ENCODE measurements at regions not wholly inside any gene's neighbourhood (a gene's known extent, or its start where the extent isn't known, plus 50 kb on each side); places are given as distances from the start of the nearest gene placed in this dataset.

DNA sequence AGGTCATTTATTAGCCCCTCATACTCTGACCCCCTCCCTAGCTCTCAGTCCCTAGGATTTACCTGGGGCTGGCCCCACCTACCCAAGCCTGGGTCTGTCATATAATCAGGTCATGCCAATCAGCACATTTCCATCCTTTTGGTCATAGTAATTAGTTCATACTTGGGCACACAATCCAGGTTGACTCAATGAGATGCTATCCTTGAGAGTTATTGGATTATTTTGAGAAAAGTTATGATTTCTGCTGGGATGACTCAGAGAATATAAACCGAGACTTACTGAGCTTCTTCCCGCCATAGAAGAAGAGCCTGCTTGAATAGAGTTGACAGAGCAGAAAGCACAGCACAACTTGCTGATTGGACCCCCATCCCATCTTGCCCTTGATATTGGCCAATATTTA lies 331.5 kb downstream of the CBLN1 start:
- H3K27ac ChIP-seq: peak overlapping the region; percentile 7 to 20
- no peak overlapping the region for H3K4me3 ChIP-seq
- H3K27me3 ChIP-seq: no peaks in the 10 kb centered on the region
- DNase-seq: no peak
- H3K4me1 ChIP-seq: no peaks in the 10 kb centered on the region
- no peaks in the 10 kb centered on the region for H3K36me3 ChIP-seq
- intact Hi-C loops (cut with DNase I; ENCODE audit: low total_unique reads): no loop called here
- TF ChIP-seq POLR2A (IDR thresholded peaks at IDR 0.05): no peak
- TF ChIP-seq, protein P1, sequence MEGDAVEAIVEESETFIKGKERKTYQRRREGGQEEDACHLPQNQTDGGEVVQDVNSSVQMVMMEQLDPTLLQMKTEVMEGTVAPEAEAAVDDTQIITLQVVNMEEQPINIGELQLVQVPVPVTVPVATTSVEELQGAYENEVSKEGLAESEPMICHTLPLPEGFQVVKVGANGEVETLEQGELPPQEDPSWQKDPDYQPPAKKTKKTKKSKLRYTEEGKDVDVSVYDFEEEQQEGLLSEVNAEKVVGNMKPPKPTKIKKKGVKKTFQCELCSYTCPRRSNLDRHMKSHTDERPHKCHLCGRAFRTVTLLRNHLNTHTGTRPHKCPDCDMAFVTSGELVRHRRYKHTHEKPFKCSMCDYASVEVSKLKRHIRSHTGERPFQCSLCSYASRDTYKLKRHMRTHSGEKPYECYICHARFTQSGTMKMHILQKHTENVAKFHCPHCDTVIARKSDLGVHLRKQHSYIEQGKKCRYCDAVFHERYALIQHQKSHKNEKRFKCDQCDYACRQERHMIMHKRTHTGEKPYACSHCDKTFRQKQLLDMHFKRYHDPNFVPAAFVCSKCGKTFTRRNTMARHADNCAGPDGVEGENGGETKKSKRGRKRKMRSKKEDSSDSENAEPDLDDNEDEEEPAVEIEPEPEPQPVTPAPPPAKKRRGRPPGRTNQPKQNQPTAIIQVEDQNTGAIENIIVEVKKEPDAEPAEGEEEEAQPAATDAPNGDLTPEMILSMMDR (IDR thresholded peaks at IDR 0.05): no peak
- no peaks in the 10 kb centered on the region for H3K9me3 ChIP-seq

DNA sequence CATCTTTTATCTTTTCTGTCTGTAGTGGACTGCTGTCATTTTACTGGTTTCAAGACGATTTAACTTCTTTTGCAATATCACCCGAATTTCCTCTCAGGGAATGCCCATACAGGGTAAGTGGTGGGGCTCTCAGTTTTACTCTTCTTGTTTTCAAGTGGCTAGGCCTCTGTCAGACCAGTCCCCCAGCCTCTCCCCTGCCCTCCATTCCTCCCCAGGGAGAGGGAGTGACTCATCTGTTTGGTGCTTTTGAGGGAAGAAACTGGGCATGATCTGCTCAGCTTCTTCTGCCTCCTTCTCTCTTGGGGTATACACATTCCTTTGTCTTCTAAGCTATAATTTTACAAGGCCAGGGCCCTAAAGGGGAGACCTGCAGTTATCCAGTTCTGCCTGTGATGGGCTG lies 332.0 kb downstream of the CBLN1 start:
- no peak for TF ChIP-seq POLR2A (IDR thresholded peaks at IDR 0.05)
- TF ChIP-seq, protein P1 (IDR thresholded peaks at IDR 0.05): no peak
- Histone ChIP-seq H3K4me1 (no peaks in the 10 kb centered on the region), H3K4me3 (no peak overlapping the region), H3K36me3 (no peaks in the 10 kb centered on the region), H3K27ac (peak overlapping the region; percentile 7 to 20), H3K27me3 (no peaks in the 10 kb centered on the region), H3K9me3 (no peaks in the 10 kb centered on the region)
- intact Hi-C loops (cut with DNase I; ENCODE audit: low total_unique reads): no loop called here
- DNase-seq: peak in 1 of 2 donors; percentile 26

DNA sequence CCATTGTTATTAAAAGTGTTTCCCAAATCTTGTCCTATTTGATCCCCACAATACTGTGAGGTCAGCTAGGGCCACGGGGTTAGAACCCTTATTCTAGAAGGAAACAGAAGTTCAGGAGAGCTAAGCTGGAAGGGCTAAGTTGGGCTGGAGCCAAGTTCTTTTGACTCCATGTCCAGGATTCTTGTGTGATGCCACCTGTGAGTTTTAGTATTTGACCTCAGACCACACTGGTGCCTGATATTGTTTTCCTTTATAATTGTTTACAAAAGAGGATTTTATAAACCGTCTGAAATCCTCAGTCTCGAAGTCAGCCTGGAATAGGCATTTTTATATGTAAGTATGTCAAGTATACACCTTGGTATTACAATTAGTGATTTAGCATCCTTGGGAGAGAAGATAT lies 332.7 kb downstream of the CBLN1 start:
- intact Hi-C loops (cut with DNase I; ENCODE audit: low total_unique reads): no loop called here
- Histone ChIP-seq H3K27me3 (no peaks in the 10 kb centered on the region), H3K36me3 (no peaks in the 10 kb centered on the region), H3K9me3 (no peaks in the 10 kb centered on the region), H3K4me1 (no peaks in the 10 kb centered on the region), H3K4me3 (no peak overlapping the region), H3K27ac (peak overlapping the region in 1 of 2 donors; percentile 23)
- TF ChIP-seq POLR2A (IDR thresholded peaks at IDR 0.05): no peak
- DNase-seq: no peak

DNA sequence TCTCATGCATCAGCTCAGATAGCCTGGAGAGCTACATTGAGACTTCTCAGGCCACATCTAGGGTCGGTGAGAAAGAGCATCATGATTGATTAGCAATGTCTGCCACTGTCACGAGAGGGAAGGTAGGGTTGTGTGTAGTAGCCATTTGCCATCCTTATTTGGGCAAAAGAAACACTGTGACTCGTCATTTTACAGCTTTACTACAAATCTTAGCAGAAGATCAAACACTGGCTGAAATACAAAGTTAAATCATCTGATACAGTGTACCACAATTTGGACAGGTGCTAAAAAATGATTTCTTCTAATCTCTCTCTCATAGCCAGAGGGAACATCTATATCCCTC lies 334.3 kb downstream of the CBLN1 start:
- no peaks in the 10 kb centered on the region for H3K9me3 ChIP-seq
- intact Hi-C loops (cut with DNase I; ENCODE audit: low total_unique reads): no loop called here
- H3K36me3 ChIP-seq: no peaks in the 10 kb centered on the region
- no peaks in the 10 kb centered on the region for H3K27me3 ChIP-seq
- TF ChIP-seq, protein P1 (IDR thresholded peaks at IDR 0.05): no peak
- TF ChIP-seq POLR2A (IDR thresholded peaks at IDR 0.05): no peak
- no peaks in the 10 kb centered on the region for H3K4me1 ChIP-seq
- no peak for DNase-seq
- H3K27ac ChIP-seq: peak overlapping the region; percentile 66 to 73
- no peak overlapping the region for H3K4me3 ChIP-seq

DNA sequence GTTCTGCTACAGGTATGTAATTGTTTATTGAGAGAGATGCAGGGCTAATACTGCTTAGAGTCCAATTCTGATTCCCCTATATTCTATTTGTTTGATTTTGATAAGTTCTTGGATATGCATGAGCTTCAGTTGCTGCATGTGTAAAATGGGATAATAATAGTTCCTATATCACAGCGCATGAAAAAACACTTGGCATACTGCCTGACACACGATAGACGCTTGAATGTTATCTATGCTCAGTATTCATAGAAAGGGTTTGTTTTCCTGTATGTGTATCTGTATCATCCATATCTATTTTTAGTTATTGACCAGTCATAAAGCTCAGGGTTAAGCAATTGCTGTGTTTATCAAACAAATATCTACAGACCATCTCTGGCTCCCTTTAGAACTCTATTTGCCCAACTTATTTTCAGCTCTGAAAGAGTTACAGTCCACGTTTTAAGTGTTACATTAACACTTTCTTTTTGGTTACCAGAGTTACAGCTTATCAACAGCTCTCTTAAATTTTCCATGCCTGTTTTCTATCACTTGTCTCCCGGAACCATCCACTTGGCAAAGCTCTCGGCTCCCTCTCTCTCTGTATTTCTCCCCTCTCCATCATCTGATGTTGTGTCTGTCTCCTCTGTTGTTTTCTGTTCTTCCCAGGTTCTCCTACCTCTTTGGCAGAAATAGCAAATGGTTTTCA lies 334.8 kb downstream of the CBLN1 start:
- intact Hi-C loops (cut with DNase I; ENCODE audit: low total_unique reads): no loop called here
- H3K27ac ChIP-seq: peak overlapping the region; percentile 66 to 73

More for the DNA sequence above, 334.8 kb downstream of the CBLN1 start:
- H3K36me3 ChIP-seq: no peaks in the 10 kb centered on the region
- H3K4me1 ChIP-seq: no peaks in the 10 kb centered on the region
- TF ChIP-seq, protein P1 (IDR thresholded peaks at IDR 0.05): no peak
- TF ChIP-seq POLR2A (IDR thresholded peaks at IDR 0.05): no peak
- no peaks in the 10 kb centered on the region for H3K9me3 ChIP-seq
- peak; percentile 28 to 68 for DNase-seq
- no peak overlapping the region for H3K4me3 ChIP-seq
- no peaks in the 10 kb centered on the region for H3K27me3 ChIP-seq

Data from uterus (tissue), 3 donors.